ENCODE measurements at regions not wholly inside any gene's neighbourhood (a gene's known extent, or its start where the extent isn't known, plus 50 kb on each side); places are given as distances from the start of the nearest gene placed in this dataset.

DNA sequence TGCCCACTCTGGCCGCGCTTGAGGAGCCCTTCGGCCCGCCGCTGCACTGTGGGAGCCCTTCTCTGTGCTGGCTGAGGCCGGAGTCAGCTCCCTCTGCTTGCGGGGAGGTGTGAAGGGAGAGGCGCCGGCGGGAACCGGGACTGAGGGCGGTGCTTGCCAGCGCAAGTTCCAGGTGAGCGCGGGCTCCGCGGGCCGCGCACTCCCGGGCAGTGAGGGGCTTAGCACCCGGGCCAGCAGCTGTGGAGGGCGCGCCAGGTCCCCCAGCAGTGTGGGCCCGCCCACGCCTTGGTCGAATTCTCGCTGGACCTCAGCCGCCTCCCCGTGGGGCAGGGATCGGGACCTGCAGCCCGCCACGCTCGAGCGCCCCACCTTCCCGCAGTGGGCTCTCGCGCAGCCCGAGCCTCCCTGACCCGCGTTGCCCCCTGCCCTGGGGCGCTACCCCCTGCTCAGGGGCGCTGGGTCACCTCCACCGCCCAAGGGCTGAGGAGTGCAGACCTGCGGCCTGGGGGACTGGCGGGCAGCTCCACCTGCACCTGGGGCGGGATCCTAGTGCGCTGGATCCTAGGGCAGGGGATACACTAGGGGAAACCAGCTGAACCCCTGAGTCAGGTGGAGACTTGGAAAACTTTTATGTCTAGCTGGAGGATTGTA lies 97.3 kb downstream of the CD8B2 start:
- no peak overlapping the region for H3K27ac ChIP-seq (ENCODE audit: extremely low read depth, low read depth, low read length)
- H3K9me3 ChIP-seq (replicated peaks; ENCODE audit: control insufficient read depth, insufficient read depth, low read depth, low read length), result no peaks in the 10 kb centered on the region
- no peak overlapping the region for H3K4me2 ChIP-seq (ENCODE audit: insufficient read depth, low read length)
- no peak overlapping the region for H2AFZ ChIP-seq (ENCODE audit: low read depth, low read length)
- TF ChIP-seq E2F3 (CRISPR knock-in tag; IDR thresholded peaks at IDR 0.05), result no peak
- TF ChIP-seq, protein P1, sequence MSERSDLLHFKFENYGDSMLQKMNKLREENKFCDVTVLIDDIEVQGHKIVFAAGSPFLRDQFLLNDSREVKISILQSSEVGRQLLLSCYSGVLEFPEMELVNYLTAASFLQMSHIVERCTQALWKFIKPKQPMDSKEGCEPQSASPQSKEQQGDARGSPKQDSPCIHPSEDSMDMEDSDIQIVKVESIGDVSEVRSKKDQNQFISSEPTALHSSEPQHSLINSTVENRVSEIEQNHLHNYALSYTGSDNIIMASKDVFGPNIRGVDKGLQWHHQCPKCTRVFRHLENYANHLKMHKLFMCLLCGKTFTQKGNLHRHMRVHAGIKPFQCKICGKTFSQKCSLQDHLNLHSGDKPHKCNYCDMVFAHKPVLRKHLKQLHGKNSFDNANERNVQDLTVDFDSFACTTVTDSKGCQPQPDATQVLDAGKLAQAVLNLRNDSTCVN (CRISPR knock-in tag; IDR thresholded peaks at IDR 0.05), result no peak
- TF ChIP-seq ZEB2 (IDR thresholded peaks at IDR 0.05), result no peak
- no peak for TF ChIP-seq ARNT (IDR thresholded peaks at IDR 0.05)
- no peak for TF ChIP-seq OTX1 (CRISPR knock-in tag; IDR thresholded peaks at IDR 0.05)
- no peak for TF ChIP-seq SIN3B (IDR thresholded peaks at IDR 0.05; ENCODE audit: low read depth)
- TF ChIP-seq, protein P2, sequence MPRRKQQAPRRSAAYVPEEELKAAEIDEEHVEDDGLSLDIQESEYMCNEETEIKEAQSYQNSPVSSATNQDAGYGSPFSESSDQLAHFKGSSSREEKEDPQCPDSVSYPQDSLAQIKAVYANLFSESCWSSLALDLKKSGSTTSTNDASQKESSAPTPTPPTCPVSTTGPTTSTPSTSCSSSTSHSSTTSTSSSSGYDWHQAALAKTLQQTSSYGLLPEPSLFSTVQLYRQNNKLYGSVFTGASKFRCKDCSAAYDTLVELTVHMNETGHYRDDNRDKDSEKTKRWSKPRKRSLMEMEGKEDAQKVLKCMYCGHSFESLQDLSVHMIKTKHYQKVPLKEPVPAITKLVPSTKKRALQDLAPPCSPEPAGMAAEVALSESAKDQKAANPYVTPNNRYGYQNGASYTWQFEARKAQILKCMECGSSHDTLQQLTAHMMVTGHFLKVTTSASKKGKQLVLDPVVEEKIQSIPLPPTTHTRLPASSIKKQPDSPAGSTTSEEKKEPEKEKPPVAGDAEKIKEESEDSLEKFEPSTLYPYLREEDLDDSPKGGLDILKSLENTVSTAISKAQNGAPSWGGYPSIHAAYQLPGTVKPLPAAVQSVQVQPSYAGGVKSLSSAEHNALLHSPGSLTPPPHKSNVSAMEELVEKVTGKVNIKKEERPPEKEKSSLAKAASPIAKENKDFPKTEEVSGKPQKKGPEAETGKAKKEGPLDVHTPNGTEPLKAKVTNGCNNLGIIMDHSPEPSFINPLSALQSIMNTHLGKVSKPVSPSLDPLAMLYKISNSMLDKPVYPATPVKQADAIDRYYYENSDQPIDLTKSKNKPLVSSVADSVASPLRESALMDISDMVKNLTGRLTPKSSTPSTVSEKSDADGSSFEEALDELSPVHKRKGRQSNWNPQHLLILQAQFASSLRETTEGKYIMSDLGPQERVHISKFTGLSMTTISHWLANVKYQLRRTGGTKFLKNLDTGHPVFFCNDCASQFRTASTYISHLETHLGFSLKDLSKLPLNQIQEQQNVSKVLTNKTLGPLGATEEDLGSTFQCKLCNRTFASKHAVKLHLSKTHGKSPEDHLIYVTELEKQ (CRISPR knock-in tag; IDR thresholded peaks at IDR 0.05), result no peak
- no peak for TF ChIP-seq MAFK (IDR thresholded peaks at IDR 0.05; ENCODE audit: low read length)
- no peak for TF ChIP-seq MAFG (tag; conservative IDR thresholded peaks at IDR 0.05)
- no peak for TF ChIP-seq ZSCAN29 (IDR thresholded peaks at IDR 0.05)
- no peak for TF ChIP-seq SMARCB1 (IDR thresholded peaks at IDR 0.05; ENCODE audit: insufficient read length, low read depth)
- TF ChIP-seq, protein P3, sequence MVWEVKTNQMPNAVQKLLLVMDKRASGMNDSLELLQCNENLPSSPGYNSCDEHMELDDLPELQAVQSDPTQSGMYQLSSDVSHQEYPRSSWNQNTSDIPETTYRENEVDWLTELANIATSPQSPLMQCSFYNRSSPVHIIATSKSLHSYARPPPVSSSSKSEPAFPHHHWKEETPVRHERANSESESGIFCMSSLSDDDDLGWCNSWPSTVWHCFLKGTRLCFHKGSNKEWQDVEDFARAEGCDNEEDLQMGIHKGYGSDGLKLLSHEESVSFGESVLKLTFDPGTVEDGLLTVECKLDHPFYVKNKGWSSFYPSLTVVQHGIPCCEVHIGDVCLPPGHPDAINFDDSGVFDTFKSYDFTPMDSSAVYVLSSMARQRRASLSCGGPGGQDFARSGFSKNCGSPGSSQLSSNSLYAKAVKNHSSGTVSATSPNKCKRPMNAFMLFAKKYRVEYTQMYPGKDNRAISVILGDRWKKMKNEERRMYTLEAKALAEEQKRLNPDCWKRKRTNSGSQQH (CRISPR knock-in tag; IDR thresholded peaks at IDR 0.05), result no peak
- TF ChIP-seq TFAM (CRISPR knock-in tag; conservative IDR thresholded peaks at IDR 0.05), result no peak
- DNase-seq (ENCODE audit: extremely low read depth in 1 of 4, low spot score in 3 of 4), result no peak
- H4K20me1 ChIP-seq (replicated peaks; ENCODE audit: control insufficient read depth, insufficient read depth, low read length), result no peaks in the 10 kb centered on the region
- H3K79me2 ChIP-seq (ENCODE audit: control insufficient read depth, insufficient read depth, low read length), result no peaks in the 10 kb centered on the region
- BruUV-seq (replicated peaks), result no TSS peak
- CTCF ChIA-PET (ENCODE audit: low intra/inter-chr PET ratio), result no interaction called here
- no peak overlapping the region for H3K4me3 ChIP-seq
- H3K36me3 ChIP-seq (ENCODE audit: control insufficient read depth, insufficient read depth, low read length), result no peaks in the 10 kb centered on the region
- ATAC-seq, result no peak
- WGBS (ENCODE audit: insufficient coverage, low coverage, missing lambda C conversion rate), result 3% methylated on average over 27 of the region's 47 CpGs
- in situ Hi-C loops (cut with MboI), result no loop called here
- no peak for FAIRE-seq
- peaks cover 0 to 3% of the 10 kb centered on the region in 2 experiments; a peak in 1 of 5 replicates for H3K4me1 ChIP-seq (replicated peaks in 1 of 2; ENCODE audit: control insufficient read depth in 2 of 2, insufficient read depth in 2 of 2, low read length in 2 of 2)
- POLR2A ChIA-PET, result interaction anchor here (0.6 to 1.3 kb wide), 2 partner anchors 10 to 815 kb away, joined by 3 read pairs; no protein-coding TSS in a partner anchor
- H3K9ac ChIP-seq (ENCODE audit: insufficient read depth in 1 of 2, low read depth in 2 of 2, low read length in 2 of 2), result no peak overlapping the region
- no peaks in the 10 kb centered on the region for H3K9me1 ChIP-seq (ENCODE audit: control insufficient read depth, insufficient read depth, low read length)
- peaks cover 10 to 25% of the 10 kb centered on the region in 2 experiments; a peak in 4 of 5 replicates for H3K27me3 ChIP-seq (ENCODE audit: control insufficient read depth in 2 of 2, insufficient read depth in 2 of 2, low read length in 2 of 2)
- intact Hi-C loops (cut with micrococcal nuclease), result no loop called here

All from K562 (cell line).